Central memory CD8-positive, alpha-beta T cell (primary cell): ENCODE measurements at regions not wholly inside any gene's neighbourhood (a gene's known extent, or its start where the extent isn't known, plus 50 kb on each side); places are given as distances from the start of the nearest gene placed in this dataset.
A peak's percentile ranks its signal among the peaks of the same experiment; 100 is the strongest.

Experiments used
- ATAC-seq: fragments of 150-1000 bp; cut with Tn5 transposase; replicated peaks from 2 replicates; pipeline ENCODE4 v1.10.0; 2022; ENCODE audit warnings: mild to moderate bottlenecking, moderate FRiP score, moderate number of reproducible peaks; ENCODE audit not compliant: poor library complexity, severe bottlenecking; ENCODE audit errors: extremely low read depth
- DNase-seq, 2 donors: peaks; one replicate each; pipeline ENCODE4 v3.0.0; 2021; ENCODE audit warnings: low spot score in 2 of 2
- H3K27ac Mint-ChIP-seq: one replicate; pipeline ENCODE4 v1.8.0; 2022; ENCODE audit warnings: low read depth, mild to moderate bottlenecking, moderate library complexity, mixed read lengths
- H3K27me3 Mint-ChIP-seq: one replicate; pipeline ENCODE4 v1.8.0; 2022; ENCODE audit warnings: mixed read lengths
- H3K36me3 Mint-ChIP-seq: one replicate; pipeline ENCODE4 v1.8.0; 2022; ENCODE audit warnings: mild to moderate bottlenecking, moderate library complexity, mixed read lengths; ENCODE audit not compliant: insufficient read depth
- H3K4me1 Mint-ChIP-seq: one replicate; pipeline ENCODE4 v1.8.0; 2022; ENCODE audit warnings: mixed read lengths
- H3K4me3 Mint-ChIP-seq: one replicate; pipeline ENCODE4 v1.8.0; 2022; ENCODE audit warnings: mild to moderate bottlenecking, moderate library complexity, mixed read lengths
- H3K9me3 Mint-ChIP-seq: one replicate; pipeline ENCODE4 v1.8.0; 2022; ENCODE audit warnings: mixed read lengths

DNA sequence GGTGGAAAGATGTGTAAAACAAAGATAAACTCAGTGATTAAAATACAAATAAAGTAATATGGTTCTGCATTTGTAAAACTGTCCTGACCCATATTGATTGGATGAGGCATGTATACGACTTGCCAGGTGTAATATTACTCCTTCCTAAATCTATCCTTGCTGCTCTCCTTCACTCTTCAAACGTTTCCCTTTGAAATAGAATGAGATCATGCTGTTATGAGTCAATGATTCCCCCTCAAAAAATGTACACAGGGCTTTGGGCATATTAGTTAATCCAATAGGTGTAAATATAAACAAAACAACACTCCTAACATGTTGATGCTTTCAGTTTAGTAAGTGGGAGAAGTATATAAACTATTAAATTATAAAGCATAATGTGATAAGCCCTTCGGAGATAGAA is 117.4 kb upstream of the GPM6A start:
- no peaks in the 10 kb centered on the region for H3K27me3 Mint-ChIP-seq

DNA sequence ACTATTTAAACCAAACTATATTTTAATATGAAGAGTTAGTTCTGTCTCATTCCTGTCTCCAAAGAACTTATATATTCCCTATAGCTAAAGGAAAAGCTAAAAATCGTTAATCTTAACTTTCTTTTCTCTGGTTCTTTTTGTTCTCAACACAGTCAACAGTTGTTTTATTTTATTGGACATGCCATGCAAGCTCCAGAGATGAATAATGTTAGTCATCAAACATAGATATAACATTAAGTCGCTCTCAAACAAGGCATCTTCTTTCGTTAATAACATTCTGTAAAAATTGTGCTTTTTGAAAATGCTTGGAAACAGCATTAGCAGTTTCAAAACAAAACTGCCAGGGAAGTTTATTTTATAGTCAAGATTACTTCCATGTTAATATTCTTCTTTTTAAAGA is 117.9 kb upstream of the GPM6A start:
- no peak for ATAC-seq

More for the DNA sequence above, 117.4 kb upstream of the GPM6A start:
- no peak overlapping the region for H3K27ac Mint-ChIP-seq
- no peaks in the 10 kb centered on the region for H3K4me1 Mint-ChIP-seq
- ATAC-seq: no peak
- peaks cover under 1% of the 10 kb centered on the region for H3K9me3 Mint-ChIP-seq
- DNase-seq: no peak
- no peak overlapping the region for H3K4me3 Mint-ChIP-seq
- H3K36me3 Mint-ChIP-seq: no peaks in the 10 kb centered on the region

DNA sequence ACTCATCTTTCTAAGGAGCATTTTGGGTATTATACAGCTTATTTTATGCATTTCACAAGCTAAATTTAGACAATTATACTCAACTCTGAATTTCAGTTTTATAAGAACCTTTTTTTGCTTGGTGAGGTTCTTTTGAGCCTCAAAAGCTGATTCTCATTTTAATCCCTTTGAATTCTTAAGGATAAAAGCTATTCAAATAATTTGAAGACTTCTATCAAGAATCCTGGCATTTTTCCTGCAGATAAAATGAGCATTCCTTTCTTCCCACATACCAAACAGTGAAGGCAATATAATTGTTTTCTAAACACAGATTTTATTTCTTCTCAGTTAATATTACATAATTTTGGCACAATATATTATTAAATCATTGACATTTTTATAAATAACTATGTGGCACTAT is 118.4 kb upstream of the GPM6A start:
- Mint-ChIP-seq H3K9me3 (no peaks in the 10 kb centered on the region), H3K4me1 (no peaks in the 10 kb centered on the region), H3K27ac (no peak overlapping the region), H3K4me3 (no peak overlapping the region), H3K27me3 (no peaks in the 10 kb centered on the region), H3K36me3 (no peaks in the 10 kb centered on the region)
- DNase-seq (no peak), ATAC-seq (no peak)

More for the DNA sequence above, 117.9 kb upstream of the GPM6A start:
- Mint-ChIP-seq H3K4me3 (no peak overlapping the region), H3K27ac (no peak overlapping the region), H3K4me1 (no peaks in the 10 kb centered on the region), H3K27me3 (no peaks in the 10 kb centered on the region), H3K9me3 (no peaks in the 10 kb centered on the region), H3K36me3 (no peaks in the 10 kb centered on the region)
- DNase-seq: no peak

DNA sequence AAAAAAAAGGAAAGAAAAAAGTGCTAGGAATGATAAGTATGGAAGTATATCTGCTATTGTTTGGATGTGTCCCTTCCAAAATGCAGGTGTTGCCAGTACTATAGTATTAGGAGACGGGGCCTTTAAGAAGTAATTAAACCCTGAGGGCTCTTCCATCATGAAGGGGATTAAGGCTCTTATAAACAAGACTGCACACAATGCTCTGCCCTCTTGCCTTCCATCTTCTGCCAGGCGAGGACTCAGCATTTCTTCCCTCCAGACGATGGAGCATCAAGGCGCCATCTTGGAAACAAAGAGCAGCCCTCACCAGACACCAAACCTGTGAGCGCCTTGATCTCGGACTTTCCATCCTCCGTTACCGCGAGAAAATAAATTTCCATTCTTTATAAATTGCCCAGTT is 120.1 kb upstream of the GPM6A start:
- H3K36me3 Mint-ChIP-seq: no peaks in the 10 kb centered on the region
- H3K4me1 Mint-ChIP-seq: no peaks in the 10 kb centered on the region
- H3K27me3 Mint-ChIP-seq: no peaks in the 10 kb centered on the region
- no peak overlapping the region for H3K4me3 Mint-ChIP-seq
- no peaks in the 10 kb centered on the region for H3K9me3 Mint-ChIP-seq
- ATAC-seq: no peak
- DNase-seq: no peak
- H3K27ac Mint-ChIP-seq: no peak overlapping the region

DNA sequence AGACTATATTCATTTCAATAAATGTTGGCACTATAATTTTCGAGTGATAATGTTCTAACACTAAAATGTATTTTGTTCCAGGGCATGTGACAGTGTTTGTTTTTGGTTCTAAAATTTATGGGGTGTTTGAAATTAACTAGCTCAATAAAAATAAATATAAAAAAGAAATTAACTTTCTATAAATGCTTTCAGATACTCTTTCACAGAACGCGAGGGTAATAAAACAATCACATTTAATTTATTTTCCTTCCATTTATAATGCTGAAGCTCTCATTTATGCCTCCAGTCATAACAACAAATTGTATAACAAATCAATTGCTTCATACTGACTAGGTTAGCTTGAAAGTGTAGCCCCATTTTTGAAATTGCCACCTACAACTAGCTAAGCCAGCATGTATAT is 122.4 kb upstream of the GPM6A start:
- ATAC-seq: no peak
- Mint-ChIP-seq H3K27ac (no peak overlapping the region), H3K4me3 (no peak overlapping the region), H3K4me1 (no peaks in the 10 kb centered on the region), H3K9me3 (no peaks in the 10 kb centered on the region), H3K27me3 (no peaks in the 10 kb centered on the region), H3K36me3 (no peaks in the 10 kb centered on the region)
- no peak for DNase-seq

DNA sequence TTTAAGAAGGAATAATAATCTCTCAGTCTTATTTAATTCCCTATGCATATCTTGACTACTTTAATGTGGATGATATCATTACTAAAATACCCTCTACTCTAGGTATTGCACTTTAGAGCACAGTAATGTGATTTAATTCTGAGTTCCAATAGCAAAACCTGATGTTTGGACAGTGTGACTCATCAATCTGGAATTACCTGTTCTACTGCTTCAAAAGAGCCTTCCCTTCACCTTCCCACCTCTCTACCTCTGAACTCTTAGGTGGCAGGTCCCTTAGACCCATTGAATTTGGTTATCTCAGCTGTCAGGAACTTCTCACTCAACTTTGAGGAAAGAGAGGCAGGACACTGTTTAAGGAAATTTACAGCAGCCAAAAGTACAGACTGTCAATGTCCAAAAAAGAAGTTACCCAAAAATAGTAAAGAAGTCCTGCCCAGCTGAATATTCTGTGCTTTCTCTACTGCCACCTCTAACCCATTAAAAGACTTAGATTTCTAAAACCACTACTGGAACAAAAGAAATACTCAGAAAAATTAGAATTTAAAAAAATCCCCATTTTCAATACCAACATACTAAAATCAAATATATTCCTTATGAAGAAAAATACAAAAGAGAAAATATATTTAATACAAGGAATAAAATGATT is 123.1 kb upstream of the GPM6A start:
- DNase-seq: no peak
- Mint-ChIP-seq H3K4me1 (no peaks in the 10 kb centered on the region), H3K36me3 (no peaks in the 10 kb centered on the region), H3K9me3 (no peaks in the 10 kb centered on the region), H3K4me3 (no peak overlapping the region), H3K27ac (no peak overlapping the region), H3K27me3 (no peaks in the 10 kb centered on the region)
- no peak for ATAC-seq

DNA sequence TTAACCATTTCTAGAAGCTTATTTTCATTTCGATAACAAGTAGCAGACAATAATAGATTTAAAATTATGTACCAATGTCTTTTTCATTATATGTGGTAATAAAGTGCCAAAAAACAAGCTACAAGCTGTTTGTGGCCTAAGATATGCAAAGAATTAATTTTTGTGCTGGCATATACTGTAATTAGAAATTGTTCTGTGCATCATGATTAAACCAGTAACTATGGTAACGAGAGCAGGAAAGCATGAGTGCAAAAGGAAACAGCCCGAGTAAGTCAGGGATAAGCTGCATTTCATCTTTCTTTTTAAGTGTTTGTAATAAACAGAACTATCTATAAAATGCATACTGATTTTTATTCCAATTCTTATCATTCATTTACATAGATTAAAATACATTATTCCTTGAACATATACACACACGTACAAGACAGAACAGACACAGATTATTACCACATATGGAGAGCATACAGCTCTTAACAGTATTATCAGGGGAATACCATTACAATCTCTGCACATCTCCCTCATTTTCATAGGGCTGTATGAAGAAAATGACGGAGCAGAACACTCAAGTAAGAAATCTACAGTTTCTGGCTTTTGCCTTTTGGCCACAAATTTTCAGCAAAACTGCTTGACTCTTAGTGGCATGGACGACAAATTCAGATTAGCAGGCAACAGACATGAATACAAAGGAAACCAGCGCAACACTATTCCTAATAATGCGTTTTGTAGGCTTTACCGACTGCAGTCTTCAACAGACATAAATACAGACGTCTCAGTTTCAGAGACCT is 121.3 kb upstream of the WDR17 start:
- DNase-seq (no peak), ATAC-seq (no peak)
- Mint-ChIP-seq H3K27me3 (no peaks in the 10 kb centered on the region), H3K36me3 (no peaks in the 10 kb centered on the region), H3K4me1 (peaks cover 6% of the 10 kb centered on the region), H3K4me3 (no peak overlapping the region), H3K9me3 (no peaks in the 10 kb centered on the region), H3K27ac (no peak overlapping the region)

DNA sequence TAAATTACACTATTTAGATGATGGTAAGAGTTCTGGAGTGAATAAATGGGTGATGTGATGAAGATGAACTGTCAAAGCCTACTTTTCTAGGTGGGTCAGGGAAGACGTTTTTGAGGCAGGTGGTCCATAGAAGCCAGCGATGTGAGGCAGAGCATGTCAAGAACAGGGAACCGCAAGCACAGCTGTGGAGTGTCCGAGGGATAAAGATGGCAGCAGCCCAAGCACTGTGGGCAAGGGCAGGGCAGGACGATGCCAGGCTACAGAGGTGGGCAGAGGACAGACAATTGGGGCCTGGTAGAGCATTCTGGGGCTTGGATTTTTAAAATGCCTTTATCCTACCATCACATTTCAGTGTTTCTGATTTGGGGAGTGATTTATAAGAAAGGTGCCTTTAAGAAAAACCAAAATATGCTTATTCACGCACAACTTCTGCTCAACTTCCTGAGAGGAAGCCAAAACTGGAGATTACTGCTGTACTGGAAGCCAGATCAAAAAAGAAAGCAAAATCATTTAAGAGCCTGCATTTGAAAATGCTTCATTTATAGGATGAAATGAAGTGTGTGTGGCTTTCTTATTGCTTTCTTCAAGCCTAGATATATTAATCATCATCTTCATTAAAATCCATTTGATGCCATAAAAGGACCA is 119.0 kb upstream of the WDR17 start:
- H3K36me3 Mint-ChIP-seq: no peaks in the 10 kb centered on the region
- H3K4me1 Mint-ChIP-seq: peaks cover 6% of the 10 kb centered on the region
- no peaks in the 10 kb centered on the region for H3K9me3 Mint-ChIP-seq
- H3K27ac Mint-ChIP-seq: no peak overlapping the region
- H3K27me3 Mint-ChIP-seq: no peaks in the 10 kb centered on the region
- ATAC-seq (peak; percentile 40), DNase-seq (no peak)
- peak overlapping the region; percentile 4 for H3K4me3 Mint-ChIP-seq

DNA sequence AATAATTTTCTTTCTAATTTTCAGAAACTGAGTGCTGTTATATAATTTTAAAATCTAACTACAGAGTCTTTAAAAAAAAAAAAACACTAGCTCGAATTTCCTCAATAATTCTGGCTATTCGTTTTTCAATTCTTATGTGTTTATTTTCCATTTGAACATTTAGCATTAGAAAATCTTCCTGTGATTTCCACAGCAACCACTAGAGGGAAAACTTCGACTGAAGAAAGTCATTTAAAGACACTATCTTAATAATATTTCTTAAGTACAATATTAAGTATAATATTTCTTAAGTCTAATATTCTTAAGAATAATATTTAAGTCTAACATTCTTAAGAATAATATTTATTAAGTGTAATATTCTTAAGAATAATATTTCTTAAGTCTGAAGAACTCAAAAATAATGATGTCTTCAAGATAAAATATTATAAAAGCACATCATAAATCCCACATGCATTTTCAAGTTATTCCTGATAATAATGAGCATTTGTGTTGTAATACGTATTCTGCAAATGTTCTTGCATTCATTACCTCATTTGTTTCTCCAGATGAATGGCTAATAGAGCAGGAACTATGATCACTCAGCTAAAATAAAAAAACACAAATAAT is 118.4 kb upstream of the WDR17 start:
- DNase-seq (no peak), ATAC-seq (no peak)
- Mint-ChIP-seq H3K27me3 (no peaks in the 10 kb centered on the region), H3K9me3 (no peaks in the 10 kb centered on the region), H3K4me1 (peaks cover 6% of the 10 kb centered on the region), H3K36me3 (no peaks in the 10 kb centered on the region), H3K27ac (no peak overlapping the region), H3K4me3 (no peak overlapping the region)

DNA sequence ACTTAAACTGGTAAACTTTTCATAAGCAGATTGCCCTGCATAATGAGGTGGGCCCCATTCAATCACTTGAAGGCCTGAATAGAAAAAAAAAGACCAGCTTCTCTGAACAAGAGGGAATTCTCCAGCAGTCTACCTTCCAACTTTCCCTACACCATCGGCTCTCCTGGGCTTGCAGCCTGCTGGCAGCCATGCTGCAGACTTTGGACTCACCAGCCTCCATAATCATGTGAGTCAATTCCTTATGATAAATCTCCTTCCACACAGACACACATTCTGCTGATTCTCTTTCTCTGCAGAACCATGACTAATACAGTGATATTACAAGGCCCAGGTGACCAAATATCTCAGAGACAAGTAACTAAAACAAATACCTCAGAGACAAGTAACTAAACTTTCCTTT is 113.8 kb upstream of the WDR17 start:
- Mint-ChIP-seq H3K27ac (no peak overlapping the region), H3K27me3 (no peaks in the 10 kb centered on the region)

DNA sequence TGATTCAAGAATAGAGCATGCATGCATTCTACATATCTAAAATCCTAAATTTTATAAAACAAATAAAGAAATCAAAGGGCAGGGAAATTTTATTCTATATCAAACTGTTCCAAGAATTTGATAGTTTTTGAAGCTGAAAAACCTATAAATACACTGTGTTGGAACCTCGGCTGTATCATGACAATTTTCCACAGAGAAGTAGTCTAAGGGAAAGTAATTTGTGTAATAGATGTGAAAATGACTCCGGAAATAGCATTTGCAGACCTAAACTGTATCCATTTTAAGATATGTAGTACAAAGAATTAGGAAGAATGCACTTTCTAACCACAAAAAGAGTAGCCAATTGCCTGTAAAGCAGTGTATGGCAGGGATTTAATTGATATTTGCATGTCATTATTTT is 112.5 kb upstream of the WDR17 start:
- no peak for DNase-seq

More for the DNA sequence above, 113.8 kb upstream of the WDR17 start:
- ATAC-seq: no peak
- Mint-ChIP-seq H3K36me3 (no peaks in the 10 kb centered on the region), H3K4me3 (no peak overlapping the region), H3K9me3 (no peaks in the 10 kb centered on the region), H3K4me1 (no peaks in the 10 kb centered on the region)
- DNase-seq: no peak

DNA sequence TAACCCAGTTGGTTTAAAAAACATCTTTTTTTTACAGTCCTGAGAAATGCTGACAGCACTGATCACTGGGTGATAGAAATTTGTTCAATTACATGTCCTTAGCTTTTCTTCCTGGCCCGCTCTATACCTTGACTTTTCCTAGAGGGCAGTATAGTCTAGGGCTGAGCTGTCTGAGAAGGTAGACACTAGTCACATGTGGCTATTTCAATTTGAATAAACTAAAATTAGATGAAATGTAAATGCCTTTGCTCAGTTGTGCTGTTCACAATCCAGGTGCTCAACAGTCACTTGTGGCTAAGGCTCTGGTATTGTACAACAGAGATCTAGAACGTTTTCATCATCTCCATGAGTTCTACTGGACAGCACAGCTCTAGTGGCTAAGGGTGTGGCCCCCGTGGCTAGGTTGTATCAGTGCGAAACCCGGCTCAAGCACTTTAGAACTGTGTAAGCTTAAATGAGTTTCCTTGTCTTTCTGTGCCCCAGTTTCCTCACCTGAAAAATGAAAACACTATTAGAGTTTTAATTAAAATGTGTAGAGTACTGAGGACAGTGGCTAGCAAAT is 111.6 kb upstream of the WDR17 start:
- Mint-ChIP-seq H3K4me1 (no peaks in the 10 kb centered on the region), H3K27me3 (no peaks in the 10 kb centered on the region), H3K9me3 (peaks cover under 1% of the 10 kb centered on the region), H3K4me3 (no peak overlapping the region), H3K27ac (no peak overlapping the region), H3K36me3 (no peaks in the 10 kb centered on the region)
- DNase-seq: no peak
- no peak for ATAC-seq

More for the DNA sequence above, 112.5 kb upstream of the WDR17 start:
- no peaks in the 10 kb centered on the region for H3K27me3 Mint-ChIP-seq
- no peak overlapping the region for H3K27ac Mint-ChIP-seq
- no peaks in the 10 kb centered on the region for H3K9me3 Mint-ChIP-seq
- H3K4me1 Mint-ChIP-seq: no peaks in the 10 kb centered on the region
- no peaks in the 10 kb centered on the region for H3K36me3 Mint-ChIP-seq
- no peak overlapping the region for H3K4me3 Mint-ChIP-seq
- ATAC-seq: no peak
